GM21825 (cell line): ENCODE measurements at regions not wholly inside any gene's neighbourhood (a gene's known extent, or its start where the extent isn't known, plus 50 kb on each side); places are given as distances from the start of the nearest gene placed in this dataset.
"Not testable (repeated sequence)": the region's sequence is repeated elsewhere in the genome, so short reads cannot be mapped to it uniquely, and the experiment has no call there.

ENCODE experiments used
- ATAC-seq: cut with Tn5 transposase; IDR thresholded peaks from one replicate; pipeline ENCODE4 v1.9.1; 2021; ENCODE audit warnings: mild to moderate bottlenecking, moderate library complexity; ENCODE audit not compliant: unreplicated experiment

DNA sequence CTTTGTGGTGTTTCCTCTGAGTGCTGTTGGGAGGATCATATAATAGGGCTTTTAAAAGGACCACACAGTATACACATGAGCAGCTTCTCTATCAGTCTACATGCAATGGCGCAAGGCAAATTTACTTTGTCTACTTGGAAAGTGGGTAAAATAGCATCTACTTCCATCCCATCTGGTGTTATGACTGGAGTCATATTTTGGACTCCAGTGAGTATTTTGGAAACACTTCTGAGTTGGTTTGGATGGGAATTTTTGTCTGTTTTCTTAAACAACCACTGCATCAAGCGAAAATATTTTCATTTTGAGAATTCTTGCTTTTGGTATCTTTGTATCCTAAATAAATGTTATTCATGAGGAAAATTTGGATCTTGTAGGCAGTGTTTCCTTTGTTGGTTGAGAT lies 220.8 kb downstream of the NMUR2 start:
- no peak for ATAC-seq

DNA sequence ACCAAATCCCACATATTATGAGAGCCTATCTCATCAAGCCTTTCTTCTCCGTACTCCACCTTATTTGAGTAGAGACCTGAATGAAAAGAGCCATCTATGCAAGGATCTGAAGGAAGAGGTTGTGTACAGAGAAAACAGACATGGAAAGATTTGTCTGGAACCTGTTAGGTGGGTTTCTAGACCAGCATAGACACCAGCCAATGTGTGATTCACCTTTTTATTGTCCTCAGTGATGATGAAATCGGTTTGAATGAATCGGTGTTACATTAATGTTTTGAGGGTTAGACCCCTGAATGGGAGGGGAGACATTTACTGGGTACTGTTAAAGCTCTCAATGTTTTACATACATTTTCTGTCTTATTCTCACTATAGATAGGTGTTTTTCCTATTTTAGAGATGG lies 223.6 kb downstream of the NMUR2 start:
- no peak for ATAC-seq

DNA sequence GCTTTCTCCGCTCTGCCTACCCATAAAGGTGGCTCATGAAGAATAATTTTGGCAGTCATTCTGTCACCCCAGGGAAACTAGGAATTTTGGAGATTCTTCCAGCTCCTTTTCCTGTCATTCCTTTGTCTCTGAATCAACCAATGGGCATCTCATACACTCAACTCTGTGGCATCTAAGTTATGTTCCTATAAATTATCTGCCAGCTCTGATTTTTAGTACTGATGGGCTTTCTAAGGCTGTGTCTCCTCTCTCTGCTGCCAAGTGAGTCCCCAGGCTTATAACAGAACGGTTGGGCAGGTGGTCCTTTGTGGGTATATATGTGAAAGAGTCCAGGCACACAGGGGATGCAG lies 226.8 kb downstream of the NMUR2 start:
- ATAC-seq = no peak

DNA sequence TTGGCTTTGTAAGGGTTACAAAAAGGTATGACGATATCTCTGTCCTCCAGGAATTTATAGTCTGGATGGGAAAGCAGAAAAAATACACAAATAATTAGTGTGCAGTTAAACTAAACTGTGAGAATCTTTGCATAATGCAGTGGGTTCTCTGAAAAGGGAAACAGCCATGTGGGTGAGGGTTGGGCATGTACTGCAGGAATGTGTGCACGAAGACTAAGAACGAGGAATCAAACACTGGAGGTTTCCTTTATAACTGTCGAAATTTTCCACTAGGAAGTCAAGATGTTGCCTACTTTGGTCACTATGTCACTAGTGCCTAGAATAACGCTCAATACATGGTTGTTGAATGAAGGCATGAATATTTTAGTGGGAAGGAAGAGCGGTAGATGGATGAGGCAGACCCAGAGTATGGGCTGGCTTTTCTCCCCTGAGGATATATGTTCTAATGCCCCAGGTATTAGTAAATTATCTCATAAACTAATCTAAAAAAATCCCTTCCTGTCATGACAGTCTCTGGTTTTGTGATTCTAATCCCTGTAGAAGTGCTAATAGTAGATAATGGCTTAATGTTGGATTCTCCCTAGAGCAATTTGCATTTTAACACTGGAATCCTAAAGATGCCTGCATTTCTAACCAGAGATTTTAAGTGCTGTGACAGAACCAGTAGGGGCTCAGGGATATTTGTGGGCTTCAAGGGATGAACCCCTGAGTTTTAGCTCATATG lies 227.3 kb downstream of the NMUR2 start:
- ATAC-seq = no peak

DNA sequence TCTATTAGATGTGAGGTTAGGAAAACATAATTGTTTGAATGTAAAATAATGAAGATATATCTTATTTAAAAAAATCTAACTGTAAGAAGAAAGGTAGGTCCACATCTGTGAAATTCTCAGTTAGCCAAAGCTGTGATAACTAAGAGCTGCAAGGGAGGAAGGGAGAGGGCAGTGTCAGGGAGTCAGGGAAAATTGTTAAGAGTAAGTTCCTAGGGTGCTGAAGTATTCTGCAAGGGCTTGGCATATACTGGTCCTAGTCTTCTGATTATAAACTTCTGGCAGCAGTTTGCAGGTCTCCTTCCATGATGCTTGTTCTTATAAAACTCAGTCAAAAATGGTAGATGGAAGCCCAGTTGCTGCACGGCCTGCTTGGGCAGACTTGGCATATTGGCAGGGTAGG lies 233.2 kb downstream of the NMUR2 start:
- no peak for ATAC-seq

DNA sequence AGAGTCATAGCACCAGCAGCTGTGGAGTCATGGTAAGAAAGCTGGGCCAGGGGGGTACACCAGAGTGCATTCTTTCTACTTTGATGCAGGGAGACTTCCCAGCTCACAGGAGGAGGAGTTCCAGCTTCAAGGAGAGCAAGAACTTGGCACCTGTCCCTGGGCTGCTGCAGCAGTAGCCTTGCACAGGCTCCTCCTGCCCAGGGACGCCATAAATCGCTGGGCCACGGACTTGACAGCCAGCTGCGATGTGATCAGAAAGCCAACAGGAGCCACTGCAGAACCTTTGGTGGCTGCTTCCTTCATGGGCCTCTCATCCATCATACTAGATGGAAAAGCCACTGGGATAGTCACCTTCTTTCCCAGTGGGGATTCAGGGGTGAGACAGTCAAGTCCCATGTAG lies 234.7 kb downstream of the NMUR2 start:
- no peak for ATAC-seq

DNA sequence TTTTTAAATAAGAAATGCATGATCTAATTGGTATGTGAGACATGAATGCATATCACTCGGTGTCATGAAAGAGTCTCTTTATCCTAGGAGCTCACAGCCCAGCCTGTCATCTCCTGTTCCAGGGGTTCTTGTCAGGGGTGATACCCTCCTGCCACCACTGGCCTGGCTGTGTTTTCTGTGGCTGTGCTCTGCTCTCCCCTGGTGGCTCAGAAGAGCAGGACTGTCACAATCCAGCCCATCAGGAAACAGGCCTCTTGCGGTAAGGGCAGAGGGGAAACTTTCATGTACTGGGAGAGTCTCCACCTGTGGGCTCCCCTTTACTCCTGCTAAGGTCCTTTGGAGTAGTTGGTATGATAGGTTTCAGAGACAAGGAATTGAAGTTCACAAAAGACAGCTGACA lies 240.2 kb upstream of the GLRA1 start:
- no peak for ATAC-seq

DNA sequence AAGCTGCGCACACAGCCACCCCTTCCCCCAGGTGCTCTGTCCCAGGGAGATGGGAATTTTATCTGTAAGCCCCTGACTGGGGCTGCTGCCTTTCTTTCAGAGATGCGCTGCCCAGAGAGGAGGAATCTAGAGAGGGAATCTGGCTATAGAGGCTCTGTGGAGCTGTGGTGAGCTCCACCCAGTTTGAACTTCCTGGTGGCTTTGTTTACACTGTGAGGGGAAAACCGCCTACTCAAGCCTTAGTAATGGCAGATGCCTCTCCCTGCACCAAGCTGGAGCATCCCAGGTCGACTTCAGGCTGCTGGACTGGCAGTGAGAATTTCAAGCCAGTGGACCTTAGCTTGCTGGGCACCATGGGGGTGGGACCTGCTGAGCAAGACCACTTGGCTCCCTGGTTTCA lies 235.2 kb upstream of the GLRA1 start:
- ATAC-seq = not testable (repeated sequence)

DNA sequence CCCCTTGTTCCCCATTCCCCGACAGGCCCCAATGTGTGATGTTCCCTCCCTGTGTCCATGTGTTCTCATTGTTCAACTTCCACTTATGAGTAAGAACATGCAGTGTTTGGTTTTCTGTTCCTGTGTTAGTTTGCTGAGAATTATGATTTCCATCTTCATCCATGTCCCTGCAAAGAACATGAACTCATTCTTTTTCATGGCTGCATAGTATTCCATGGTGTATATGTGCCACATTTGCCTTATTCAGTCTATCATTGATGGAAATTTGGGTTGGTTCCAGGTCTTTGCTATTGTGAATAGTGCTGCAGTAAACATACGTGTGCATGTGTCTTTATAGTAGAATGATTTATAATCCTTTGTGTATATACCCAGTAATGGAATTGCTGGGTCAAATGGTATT lies 229.8 kb upstream of the GLRA1 start:
- not testable (repeated sequence) for ATAC-seq

DNA sequence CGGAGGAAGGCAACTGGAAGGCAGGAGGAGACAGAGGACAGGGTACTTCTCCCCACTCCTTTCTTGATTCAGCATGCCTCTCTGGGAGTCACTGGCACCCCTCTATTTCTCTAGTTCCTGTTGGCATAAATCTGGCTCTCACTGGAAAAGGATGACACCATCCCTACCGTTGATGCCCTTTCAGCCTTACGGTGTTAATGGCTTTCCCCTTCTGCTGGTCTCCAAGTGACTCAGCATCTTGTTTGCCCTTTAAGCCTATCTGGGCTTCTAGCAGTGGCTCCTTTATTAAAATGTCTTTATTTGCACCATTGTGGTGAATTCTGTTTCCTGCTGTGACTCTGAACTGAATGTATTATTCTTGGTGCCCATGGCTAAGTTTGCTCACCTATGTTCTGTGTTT lies 227.3 kb upstream of the GLRA1 start:
- no peak for ATAC-seq

DNA sequence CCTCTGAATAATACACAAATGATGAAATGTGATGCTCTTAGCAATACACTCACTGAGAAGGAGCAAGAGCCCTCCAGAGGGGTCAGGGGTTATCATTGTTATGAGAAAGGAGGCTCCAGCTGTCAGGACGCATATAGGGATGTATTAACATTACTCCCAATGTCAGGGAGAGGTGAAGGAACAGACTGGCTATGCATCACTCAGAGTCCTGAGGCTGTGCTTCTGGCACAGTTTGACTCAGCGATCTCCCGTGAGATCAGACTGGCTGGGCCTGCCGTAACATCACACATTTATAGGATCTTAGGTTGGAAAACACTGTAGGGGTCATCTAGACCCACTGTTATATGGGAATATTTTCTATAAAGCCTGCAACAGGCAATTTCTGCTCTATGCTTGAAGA lies 226.5 kb upstream of the GLRA1 start:
- ATAC-seq = no peak

DNA sequence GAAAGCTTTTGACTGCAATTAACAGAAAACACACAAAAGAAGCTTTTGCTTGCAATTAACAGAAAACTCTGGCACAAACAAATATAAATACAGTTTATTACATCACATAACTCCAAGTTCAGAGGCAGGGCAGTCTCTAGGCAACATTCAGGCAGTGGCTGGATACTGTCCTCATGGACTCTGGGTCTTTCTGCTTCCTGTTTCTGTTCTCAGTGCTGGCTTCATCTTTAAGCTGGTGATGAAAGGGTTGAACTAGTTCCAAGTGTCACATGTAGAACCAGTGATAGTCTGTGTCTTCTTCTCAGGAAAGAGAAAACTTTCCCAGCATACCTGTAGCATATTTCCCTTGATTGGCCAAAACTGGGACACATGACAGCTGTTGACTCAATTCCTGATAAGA lies 222.6 kb upstream of the GLRA1 start:
- no peak for ATAC-seq

DNA sequence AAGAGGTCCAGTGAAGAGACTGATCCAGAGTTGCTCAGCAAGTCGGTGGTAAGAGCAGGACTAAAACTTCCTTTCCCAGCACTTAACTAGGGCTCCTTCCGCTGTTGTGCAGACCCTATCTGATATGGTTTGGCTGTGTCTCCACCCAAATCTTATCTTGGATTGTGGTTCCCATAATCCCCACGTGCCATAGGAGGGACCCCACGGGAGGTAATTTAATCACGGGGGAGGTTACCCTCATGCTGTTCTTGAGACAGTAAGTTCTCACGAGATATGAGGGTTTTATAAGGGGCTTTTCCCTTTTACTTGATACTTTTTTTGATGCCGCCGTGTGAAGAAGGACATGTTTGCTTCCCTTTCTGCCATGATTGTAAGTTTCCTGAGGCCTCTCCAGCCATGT lies 221.9 kb upstream of the GLRA1 start:
- ATAC-seq = no peak

DNA sequence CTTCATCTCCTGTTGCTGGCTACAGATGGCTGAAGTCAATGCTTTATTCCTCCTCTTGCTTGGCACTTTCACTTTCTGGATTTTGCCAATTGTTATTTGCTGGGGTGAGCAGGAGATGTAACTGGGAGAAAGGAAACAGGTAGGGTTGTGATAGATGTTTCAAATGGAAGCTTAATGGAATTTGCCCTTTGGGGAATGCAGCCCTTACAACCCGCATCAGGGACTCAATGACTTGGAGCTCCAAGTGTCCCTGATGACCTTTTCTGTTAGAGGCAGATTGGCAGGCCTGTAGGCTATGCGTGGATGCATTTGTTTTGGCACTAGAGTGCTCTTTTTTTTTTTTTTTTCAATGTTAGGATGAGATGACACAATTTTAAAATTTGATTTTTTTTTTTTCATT lies 219.9 kb upstream of the GLRA1 start:
- no peak for ATAC-seq

DNA sequence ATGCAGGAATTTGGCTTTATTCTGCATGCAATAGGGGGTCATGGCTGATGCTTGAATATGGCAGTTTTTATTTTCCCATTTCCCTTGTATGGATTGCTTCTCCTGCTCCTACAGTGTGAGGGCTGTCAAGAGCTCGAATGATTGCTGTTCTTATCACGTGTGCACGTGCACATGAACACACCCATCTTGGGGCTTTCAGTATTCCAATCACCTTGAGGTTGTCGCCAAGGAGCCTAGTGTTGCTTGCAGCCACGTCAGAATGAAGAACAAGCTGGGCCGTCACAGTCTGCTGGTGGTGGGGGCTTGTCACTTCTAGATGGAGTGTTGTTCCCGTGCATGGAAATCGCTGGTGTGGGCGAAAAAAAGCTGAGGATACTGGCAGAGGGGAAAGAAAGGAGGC lies 219.4 kb upstream of the GLRA1 start:
- no peak for ATAC-seq

DNA sequence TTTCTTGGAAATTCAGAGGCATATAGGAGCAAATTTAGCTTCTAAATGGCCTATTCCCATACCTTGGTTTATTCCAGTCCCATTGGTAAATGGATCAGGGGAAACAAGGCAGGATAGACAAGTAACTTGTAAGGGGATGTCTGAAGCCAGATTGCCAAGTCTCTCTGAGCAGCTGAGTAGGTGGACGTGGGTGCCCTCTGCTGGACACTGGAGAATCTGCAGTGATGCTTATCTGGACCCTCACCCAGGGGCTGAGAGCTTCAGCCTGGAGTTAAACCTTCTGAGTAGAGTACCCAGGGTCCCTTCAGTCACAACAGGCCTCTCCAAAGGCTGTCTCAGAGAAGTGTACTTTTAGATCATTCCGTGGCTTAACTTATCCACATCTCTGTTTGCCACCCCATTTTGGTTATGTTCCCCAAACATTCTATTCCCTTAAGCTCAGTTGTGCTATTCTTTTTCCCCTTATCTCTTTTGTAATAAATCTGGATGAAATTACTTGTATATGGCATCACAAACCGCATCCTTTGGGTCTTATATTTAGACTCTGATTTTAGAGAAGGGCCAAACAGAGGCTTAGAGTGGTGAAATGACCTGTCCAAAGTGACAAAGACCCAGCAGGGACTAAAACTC lies 218.3 kb upstream of the GLRA1 start:
- peak; percentile 73 for ATAC-seq

DNA sequence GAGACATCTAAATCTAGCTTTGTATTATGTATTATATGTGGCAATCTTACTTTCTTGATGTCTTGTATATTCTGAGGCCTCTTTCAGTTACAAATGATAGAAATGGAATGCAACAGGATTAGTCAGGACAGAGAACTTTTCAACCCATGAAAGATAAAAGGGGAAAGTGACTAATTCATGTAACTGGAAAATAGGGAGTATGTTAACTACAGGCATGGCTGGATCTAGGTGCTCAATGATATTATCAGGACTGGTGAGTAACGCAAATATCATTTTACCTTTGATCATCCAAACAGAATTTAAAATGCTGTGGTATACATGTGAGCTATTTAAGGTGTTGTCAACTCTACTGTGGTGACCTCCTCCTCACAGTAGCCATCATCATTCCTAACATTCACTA lies 215.7 kb upstream of the GLRA1 start:
- no peak for ATAC-seq

DNA sequence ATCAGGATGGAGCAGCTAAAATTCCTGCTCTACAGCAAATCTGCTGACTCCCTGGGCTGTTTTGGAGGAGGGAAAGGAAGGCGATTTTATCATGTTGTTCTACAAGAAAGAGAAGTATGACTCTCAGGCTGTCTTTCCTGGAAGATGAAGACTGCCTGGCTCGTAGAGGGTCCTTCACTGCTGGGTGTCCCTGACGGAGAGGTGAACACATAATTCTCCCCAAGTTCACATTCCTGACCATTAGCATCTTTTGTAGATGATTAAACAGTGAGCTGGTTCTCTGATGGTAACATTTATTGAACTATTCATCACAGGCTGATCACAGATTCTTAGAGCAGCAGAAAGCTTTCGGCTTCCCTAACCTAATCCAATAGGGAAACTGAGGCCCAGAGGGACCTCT lies 212.4 kb upstream of the GLRA1 start:
- no peak for ATAC-seq

DNA sequence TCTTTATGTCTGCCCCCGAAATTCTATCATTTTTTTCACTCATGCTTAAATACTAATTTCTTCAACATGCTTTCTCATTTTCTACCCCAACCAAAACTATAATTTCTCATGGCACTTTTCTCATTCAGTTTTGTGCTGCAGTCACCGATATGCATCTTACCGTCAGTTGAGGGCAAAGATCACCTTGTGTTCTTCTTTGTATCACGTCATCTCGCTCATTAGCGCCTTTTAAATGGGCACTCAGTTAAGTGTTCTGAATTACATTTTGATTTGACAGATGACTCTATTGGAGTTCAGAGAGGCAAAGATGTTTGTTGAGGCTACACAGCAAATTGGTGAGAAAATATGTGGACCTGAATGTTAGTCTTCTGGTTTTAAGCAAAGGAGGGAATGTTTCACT lies 211.7 kb upstream of the GLRA1 start:
- no peak for ATAC-seq

DNA sequence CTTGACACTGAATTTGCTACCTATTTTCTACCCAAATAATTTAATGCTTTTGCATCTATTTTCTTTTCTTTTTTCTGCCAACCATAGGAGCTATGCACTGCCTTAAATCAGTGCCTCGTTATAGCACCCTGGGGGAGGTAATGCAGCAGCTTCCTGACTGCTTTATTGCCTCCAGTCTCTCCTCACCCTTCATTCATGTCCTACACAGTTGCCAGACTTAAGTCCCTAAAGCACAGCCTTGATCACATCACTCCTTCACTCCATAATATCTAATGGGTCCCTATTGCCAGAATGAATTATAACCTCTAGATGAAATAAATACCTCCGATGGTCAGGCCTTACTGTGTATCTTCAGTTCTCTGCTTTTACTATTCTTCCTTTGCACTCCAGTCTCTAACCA lies 211.2 kb upstream of the GLRA1 start:
- ATAC-seq = no peak

DNA sequence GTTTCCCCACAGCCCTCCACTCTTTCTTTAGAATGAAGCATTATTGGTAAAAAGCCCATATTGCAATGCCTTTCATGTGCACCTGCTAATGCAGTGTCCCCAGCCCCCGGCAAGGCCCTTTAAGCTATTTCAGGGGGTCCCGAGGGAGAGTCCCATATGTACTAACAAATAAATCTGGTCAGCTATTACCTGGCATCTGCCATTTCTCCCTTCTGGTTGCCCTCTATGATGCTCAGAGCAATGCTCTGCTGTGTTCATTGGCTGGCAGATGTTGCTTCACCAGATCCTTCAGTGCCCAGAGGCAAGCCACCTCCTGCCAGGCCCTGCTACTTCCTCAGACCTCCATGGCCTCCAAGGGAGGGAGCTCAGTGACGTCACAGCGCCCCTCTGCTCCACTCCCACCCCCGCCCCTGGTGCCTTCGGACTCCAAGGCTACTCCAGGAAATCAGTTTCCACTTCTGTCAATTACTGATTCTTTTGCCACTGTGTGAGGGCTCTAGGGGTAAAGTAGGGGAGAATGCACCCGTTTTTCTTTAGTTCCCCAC lies 201.1 kb upstream of the GLRA1 start:
- ATAC-seq = no peak

DNA sequence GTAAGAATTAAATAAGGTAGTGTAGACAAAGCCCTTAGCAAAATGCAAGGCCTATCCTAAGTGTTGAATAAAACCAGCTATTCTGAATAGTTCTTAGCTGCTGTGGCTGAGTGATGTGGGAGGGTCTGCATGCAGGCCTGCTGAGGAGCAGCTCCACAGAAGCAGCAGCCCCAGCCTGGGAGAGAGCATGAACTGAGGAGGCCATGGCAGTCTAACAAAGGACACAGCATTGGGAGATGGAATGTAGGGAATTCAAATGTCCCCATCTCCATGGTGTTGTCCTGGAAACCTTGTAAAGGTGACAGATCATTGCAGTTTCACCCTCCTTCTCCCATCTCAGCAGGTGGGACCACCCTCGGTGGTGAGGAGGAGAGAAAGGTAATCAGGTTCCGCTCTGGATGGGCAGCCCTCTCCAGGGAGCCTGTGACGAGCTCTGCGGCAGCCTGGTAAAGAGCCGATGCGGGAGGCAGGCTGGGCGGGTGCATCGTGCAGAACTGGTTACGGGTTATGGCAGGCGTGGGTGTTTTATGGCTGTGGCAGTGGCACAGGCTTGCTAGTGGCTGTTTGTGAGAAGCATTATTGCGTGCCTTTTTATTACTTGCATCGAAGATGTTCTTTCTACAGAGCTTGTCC lies 199.9 kb upstream of the GLRA1 start:
- no peak for ATAC-seq
